Osteocyte (in vitro differentiated cells): ENCODE measurements at regions not wholly inside any gene's neighbourhood (a gene's known extent, or its start where the extent isn't known, plus 50 kb on each side); places are given as distances from the start of the nearest gene placed in this dataset.

Source experiments
- DNase-seq: peaks from one replicate; pipeline ENCODE4 v3.0.0; 2021; ENCODE audit warnings: mixed read lengths; ENCODE audit not compliant: unreplicated experiment; ENCODE audit errors: extremely low spot score
- H3K27ac Mint-ChIP-seq: one replicate; pipeline ENCODE4 v1.8.0; 2021; ENCODE audit warnings: mild to moderate bottlenecking, mixed read lengths; ENCODE audit not compliant: unreplicated experiment
- H3K27me3 Mint-ChIP-seq: one replicate; pipeline ENCODE4 v1.8.0; 2021; ENCODE audit warnings: mixed read lengths; ENCODE audit not compliant: unreplicated experiment
- H3K36me3 Mint-ChIP-seq: one replicate; pipeline ENCODE4 v1.8.0; 2021; ENCODE audit warnings: mixed read lengths; ENCODE audit not compliant: unreplicated experiment
- H3K4me1 Mint-ChIP-seq: one replicate; pipeline ENCODE4 v1.8.0; 2021; ENCODE audit warnings: mixed read lengths; ENCODE audit not compliant: unreplicated experiment
- H3K4me3 Mint-ChIP-seq: one replicate; pipeline ENCODE4 v1.8.0; 2021; ENCODE audit warnings: mild to moderate bottlenecking, moderate library complexity, mixed read lengths; ENCODE audit not compliant: unreplicated experiment
- H3K9me3 Mint-ChIP-seq: one replicate; pipeline ENCODE4 v1.8.0; 2021; ENCODE audit warnings: mixed read lengths; ENCODE audit not compliant: unreplicated experiment
- TF ChIP-seq, protein P1 (sequence below): fragments of 200-600 bp; sonication (generic); IDR thresholded peaks from 2 replicates; pipeline ENCODE4 v1.5.0; 2021; ENCODE audit warnings: antibody characterized with exemption, mild to moderate bottlenecking, moderate library complexity

DNA sequence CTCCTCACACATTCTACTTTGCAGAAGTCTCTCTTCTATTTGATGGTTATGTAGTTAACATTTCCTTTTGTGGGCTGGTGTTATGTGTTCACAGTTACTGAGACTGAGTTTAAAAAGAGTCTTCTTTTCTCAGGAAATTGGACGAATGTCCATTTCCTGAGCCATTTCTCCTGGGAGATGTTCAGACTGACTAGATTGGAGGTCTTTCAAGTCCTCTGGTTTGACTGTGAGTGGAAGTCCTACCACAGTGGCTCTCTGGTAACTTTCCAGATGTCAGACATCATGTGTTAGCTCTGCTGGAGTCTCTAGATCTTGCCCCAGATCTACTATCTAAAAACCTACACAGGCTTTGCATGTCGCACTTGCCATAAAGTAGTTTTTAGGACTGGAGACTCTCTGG lies 116.0 kb downstream of the GALR1 start:
- TF ChIP-seq, protein P1, sequence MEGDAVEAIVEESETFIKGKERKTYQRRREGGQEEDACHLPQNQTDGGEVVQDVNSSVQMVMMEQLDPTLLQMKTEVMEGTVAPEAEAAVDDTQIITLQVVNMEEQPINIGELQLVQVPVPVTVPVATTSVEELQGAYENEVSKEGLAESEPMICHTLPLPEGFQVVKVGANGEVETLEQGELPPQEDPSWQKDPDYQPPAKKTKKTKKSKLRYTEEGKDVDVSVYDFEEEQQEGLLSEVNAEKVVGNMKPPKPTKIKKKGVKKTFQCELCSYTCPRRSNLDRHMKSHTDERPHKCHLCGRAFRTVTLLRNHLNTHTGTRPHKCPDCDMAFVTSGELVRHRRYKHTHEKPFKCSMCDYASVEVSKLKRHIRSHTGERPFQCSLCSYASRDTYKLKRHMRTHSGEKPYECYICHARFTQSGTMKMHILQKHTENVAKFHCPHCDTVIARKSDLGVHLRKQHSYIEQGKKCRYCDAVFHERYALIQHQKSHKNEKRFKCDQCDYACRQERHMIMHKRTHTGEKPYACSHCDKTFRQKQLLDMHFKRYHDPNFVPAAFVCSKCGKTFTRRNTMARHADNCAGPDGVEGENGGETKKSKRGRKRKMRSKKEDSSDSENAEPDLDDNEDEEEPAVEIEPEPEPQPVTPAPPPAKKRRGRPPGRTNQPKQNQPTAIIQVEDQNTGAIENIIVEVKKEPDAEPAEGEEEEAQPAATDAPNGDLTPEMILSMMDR = no peak
- H3K27me3 Mint-ChIP-seq = peaks cover 10% of the 10 kb centered on the region
- no peak for DNase-seq
- H3K36me3 Mint-ChIP-seq = no peaks in the 10 kb centered on the region
- H3K4me1 Mint-ChIP-seq = peaks cover 5% of the 10 kb centered on the region
- H3K27ac Mint-ChIP-seq = no peak overlapping the region
- H3K9me3 Mint-ChIP-seq = peaks cover 28% of the 10 kb centered on the region
- H3K4me3 Mint-ChIP-seq = no peak overlapping the region

DNA sequence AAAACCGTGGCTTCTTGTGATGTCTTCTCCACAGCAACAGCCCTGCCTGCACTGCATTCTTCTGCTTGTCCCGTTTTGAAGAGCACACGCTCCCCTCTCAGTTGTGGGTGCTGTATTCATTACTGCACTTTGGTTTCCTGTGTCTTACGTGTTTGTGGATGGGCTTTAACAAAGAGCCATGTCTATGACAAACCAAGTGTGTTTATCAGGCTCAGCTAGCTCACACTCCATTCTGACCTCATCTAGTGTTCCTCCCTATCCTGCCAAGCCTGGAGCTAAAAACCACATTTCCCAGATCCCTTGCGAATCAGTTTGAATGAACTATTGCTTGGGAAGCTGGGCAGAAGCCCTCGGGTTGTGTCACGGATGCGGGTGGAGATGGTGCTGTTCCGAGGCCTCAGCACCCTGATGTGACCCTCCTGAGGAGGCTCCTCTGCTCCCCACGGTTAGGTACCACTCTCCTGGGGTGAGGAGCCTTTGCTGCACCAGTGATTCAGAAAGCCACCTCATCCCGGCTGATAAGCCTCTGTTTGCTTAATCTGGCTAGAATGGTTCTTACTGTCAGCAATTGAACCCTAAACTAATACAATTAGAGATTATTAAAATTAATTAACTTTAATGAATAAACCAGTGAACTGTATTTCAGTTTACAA lies 116.5 kb downstream of the GALR1 start:
- H3K9me3 Mint-ChIP-seq = peaks cover 22% of the 10 kb centered on the region
- TF ChIP-seq, protein P1 = no peak
- peaks cover 5% of the 10 kb centered on the region for H3K4me1 Mint-ChIP-seq
- no peak overlapping the region for H3K27ac Mint-ChIP-seq
- peaks cover 10% of the 10 kb centered on the region for H3K27me3 Mint-ChIP-seq
- H3K36me3 Mint-ChIP-seq = no peaks in the 10 kb centered on the region
- H3K4me3 Mint-ChIP-seq = no peak overlapping the region
- no peak for DNase-seq

DNA sequence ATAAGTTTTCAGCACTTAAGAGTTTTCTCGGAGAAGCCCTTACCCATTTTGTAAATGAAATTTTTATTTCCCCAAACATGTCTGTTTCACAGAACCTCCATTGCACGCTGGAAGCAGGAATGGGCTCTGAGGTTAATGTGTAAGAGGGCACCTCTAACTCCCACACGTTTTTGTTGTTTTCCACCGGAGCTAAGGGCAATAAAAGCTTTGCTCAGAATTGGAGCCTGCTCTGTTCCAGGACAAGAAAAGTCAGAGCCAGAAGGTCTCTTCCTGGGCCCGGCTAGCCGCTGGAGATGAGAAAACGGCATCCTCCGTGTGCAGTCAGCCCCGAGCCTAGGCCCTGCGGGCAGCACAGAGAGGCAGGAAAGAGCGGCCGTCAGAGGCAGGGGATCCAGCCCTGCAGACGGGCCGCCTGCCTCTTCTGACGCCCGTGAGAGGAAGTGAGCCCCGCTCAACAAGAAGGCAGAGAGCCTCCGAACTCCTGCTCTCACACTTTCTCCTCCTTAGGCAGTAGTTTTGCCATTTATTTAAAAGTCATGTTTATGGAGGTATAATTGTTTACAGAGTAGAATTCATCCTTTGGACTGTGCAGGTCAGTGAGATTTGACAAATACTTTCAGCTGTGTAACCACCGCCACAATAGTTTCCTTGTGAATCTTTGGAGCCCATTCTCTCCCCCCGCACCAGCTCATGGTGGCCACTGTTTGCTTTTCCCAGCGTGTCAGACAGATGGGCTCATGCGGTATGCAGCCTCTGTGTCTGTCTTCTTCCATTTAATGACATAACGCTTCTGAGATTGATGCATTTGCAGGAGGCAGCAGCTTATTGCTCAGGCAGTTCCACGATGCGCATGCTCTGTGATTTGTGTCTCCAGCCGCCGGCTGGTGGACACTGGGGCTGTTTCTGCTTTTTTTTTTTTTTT lies 117.3 kb downstream of the GALR1 start:
- no peak overlapping the region for H3K27ac Mint-ChIP-seq
- DNase-seq = no peak
- TF ChIP-seq, protein P1 = no peak

DNA sequence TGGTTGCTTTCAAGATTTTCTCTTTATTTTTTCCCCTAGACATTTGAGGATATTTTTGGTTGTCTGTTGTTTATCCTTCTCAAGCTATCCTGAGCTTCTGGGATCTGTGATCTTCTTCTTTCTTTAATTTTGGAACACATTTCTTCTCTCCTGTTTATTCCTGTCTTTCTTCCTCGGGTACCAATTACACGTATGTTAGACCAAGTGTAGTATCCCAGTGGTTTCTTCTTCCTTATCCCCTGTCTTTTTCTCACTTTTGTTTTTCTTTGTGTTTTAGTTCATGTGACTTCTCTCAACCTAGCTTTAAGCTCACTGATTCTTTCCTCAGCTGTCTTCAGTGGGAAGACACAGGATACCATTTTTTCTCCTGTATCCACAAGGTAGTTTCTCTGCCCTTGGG lies 120.0 kb downstream of the GALR1 start:
- DNase-seq = no peak
- Mint-ChIP-seq H3K27me3 (peaks cover 10% of the 10 kb centered on the region), H3K9me3 (peaks cover 17% of the 10 kb centered on the region), H3K4me3 (no peak overlapping the region), H3K36me3 (no peaks in the 10 kb centered on the region), H3K27ac (no peak overlapping the region), H3K4me1 (peaks cover 5% of the 10 kb centered on the region)
- TF ChIP-seq, protein P1 = no peak

More for the DNA sequence above, 117.3 kb downstream of the GALR1 start:
- Mint-ChIP-seq H3K27me3 (peaks cover 10% of the 10 kb centered on the region), H3K4me1 (peaks cover 5% of the 10 kb centered on the region), H3K4me3 (peak overlapping the region; percentile 54), H3K9me3 (peaks cover 14% of the 10 kb centered on the region), H3K36me3 (no peaks in the 10 kb centered on the region)
